Neural progenitor cell (in vitro differentiated cells): ENCODE measurements at regions not wholly inside any gene's neighbourhood (a gene's known extent, or its start where the extent isn't known, plus 50 kb on each side); places are given as distances from the start of the nearest gene placed in this dataset.

Experiments
- DNase-seq: peaks from one replicate; pipeline ENCODE4 v3.0.0-alpha.2; 2016; ENCODE audit warnings: low spot score
- H2AFZ ChIP-seq: fragments of 200-600 bp; sonication (generic); replicated peaks from 2 replicates; pipeline ENCODE4 v1.6.1; 2016; ENCODE audit warnings: antibody characterized with exemption
- H3F3A ChIP-seq: fragments of 200-600 bp; sonication (generic); 2 replicates; pipeline ENCODE4 v1.6.1; 2016; ENCODE audit warnings: antibody characterized with exemption, low read depth
- H3K27ac ChIP-seq: fragments of 200-600 bp; sonication (generic); 2 replicates; pipeline ENCODE4 v1.5.1; 2016; ENCODE audit warnings: mild to moderate bottlenecking
- H3K27me3 ChIP-seq: fragments of 200-600 bp; sonication (generic); 2 replicates; pipeline ENCODE4 v1.6.1; 2016; ENCODE audit warnings: mild to moderate bottlenecking, moderate library complexity
- H3K36me3 ChIP-seq: fragments of 200-600 bp; sonication (generic); 2 replicates; pipeline ENCODE4 v1.5.1; 2016
- H3K4me1 ChIP-seq: fragments of 200-600 bp; sonication (generic); 2 replicates; pipeline ENCODE4 v1.6.1; 2016; ENCODE audit warnings: mixed run types
- H3K4me2 ChIP-seq: fragments of 200-600 bp; sonication (generic); 2 replicates; pipeline ENCODE4 v1.6.1; 2016
- H3K4me3 ChIP-seq: fragments of 200-600 bp; sonication (generic); 2 replicates; pipeline ENCODE4 v1.5.1; 2016
- H3K79me2 ChIP-seq: fragments of 200-600 bp; sonication (generic); 2 replicates; pipeline ENCODE4 v1.6.1; 2016; ENCODE audit warnings: low read depth
- H3K9ac ChIP-seq: fragments of 200-600 bp; sonication (generic); 2 replicates; pipeline ENCODE4 v1.6.1; 2016
- H3K9me3 ChIP-seq: fragments of 200-600 bp; sonication (generic); 2 replicates; pipeline ENCODE4 v1.5.1; 2016; ENCODE audit warnings: low read depth
- H4K20me1 ChIP-seq: fragments of 200-600 bp; sonication (generic); 2 replicates; pipeline ENCODE4 v1.6.1; 2016; ENCODE audit warnings: low read depth
- H3K27ac Mint-ChIP-seq: 3 replicates; pipeline ENCODE4 v1.8.0; 2021; ENCODE audit warnings: mixed read lengths
- H3K27me3 Mint-ChIP-seq: 2 replicates; pipeline ENCODE4 v1.8.0; 2022; ENCODE audit warnings: low read depth, mild to moderate bottlenecking, inconsistent platforms, moderate library complexity, mixed read lengths; ENCODE audit not compliant: insufficient read depth
- H3K36me3 Mint-ChIP-seq: 3 replicates; pipeline ENCODE4 v1.8.0; 2021; ENCODE audit warnings: mixed read lengths
- H3K4me1 Mint-ChIP-seq: 3 replicates; pipeline ENCODE4 v1.8.0; 2021; ENCODE audit warnings: mixed read lengths
- H3K4me3 Mint-ChIP-seq: 3 replicates; pipeline ENCODE4 v1.8.0; 2021; ENCODE audit warnings: mild to moderate bottlenecking, moderate library complexity, mixed read lengths
- H3K9me3 Mint-ChIP-seq: 3 replicates; pipeline ENCODE4 v1.8.0; 2020; ENCODE audit warnings: mixed read lengths
- CTCF ChIP-seq: fragments of 200-600 bp; sonication (generic); IDR thresholded peaks from 2 replicates; pipeline ENCODE4 v1.5.1; 2017; ENCODE audit warnings: antibody characterized with exemption, mild to moderate bottlenecking
- EZH2 ChIP-seq: fragments of 200-600 bp; sonication (generic); IDR thresholded peaks from 2 replicates; pipeline ENCODE4 v1.6.1; 2017; ENCODE audit warnings: antibody characterized with exemption, mild to moderate bottlenecking, moderate library complexity
- EZH2phosphoT487 ChIP-seq: fragments of 200-600 bp; sonication (generic); IDR thresholded peaks from 2 replicates; pipeline ENCODE4 v1.6.1; 2017; ENCODE audit warnings: antibody characterized with exemption

DNA sequence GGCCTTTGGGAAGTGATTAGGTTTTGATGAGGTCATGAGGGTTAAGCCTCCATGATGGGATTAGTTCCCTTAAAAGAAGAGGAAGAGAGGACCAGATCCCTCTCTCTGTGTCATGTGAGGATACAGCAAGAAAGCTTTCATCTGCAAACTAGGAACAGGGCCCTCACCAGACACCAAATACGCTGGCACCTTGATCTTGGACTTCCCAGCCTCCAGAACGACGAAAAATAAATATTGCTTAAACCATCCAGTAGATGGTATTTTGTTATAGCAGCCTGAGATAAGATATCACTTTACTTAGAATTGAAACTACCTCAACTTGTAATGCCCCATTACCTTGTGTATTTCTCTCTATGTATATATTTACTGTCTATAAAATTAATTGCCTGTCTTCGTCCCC is 65.4 kb upstream of the NNAT start:
- no peaks in the 10 kb centered on the region for H3K27me3 ChIP-seq
- H3K9me3 ChIP-seq = no peaks in the 10 kb centered on the region
- no peak overlapping the region for H2AFZ ChIP-seq
- no peaks in the 10 kb centered on the region for H3K36me3 ChIP-seq
- Mint-ChIP-seq H3K9me3 (peaks cover 44% of the 10 kb centered on the region), H3K4me1 (no peaks in the 10 kb centered on the region), H3K27me3 (peaks cover 14% of the 10 kb centered on the region), H3K4me3 (no peak overlapping the region), H3K27ac (no peak overlapping the region), H3K36me3 (no peaks in the 10 kb centered on the region)
- no peak overlapping the region for H3K9ac ChIP-seq
- no peak overlapping the region for H3K27ac ChIP-seq
- H4K20me1 ChIP-seq = no peaks in the 10 kb centered on the region
- no peak for DNase-seq
- TF ChIP-seq CTCF (no peak), EZH2 (no peak), EZH2phosphoT487 (no peak)
- no peak overlapping the region for H3K4me2 ChIP-seq
- H3K79me2 ChIP-seq = no peaks in the 10 kb centered on the region
- H3K4me3 ChIP-seq = no peak overlapping the region
- H3F3A ChIP-seq = no peaks in the 10 kb centered on the region
- H3K4me1 ChIP-seq = no peaks in the 10 kb centered on the region

DNA sequence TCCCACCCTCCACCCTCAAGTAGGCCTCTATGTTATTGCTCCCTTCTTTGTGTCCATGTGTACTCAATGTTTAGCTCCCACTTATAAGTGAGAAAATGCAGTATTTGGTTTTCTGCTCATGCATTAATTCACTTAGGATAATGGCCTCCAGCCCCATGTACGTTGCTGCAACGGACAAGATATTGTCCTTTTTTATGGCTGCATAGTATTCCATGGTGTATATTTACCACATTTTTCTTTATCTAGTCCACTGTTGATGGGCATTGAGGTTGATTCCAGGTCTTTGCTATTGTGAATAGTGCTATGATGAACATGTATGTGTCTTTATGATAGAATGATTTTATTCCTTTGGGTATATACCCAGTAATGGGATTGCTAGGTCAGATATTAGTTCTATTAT is 64.1 kb upstream of the NNAT start:
- no peak overlapping the region for H3K27ac ChIP-seq
- H2AFZ ChIP-seq = no peak overlapping the region
- no peak overlapping the region for H3K27ac Mint-ChIP-seq
- no peak overlapping the region for H3K4me3 Mint-ChIP-seq
- no peak overlapping the region for H3K9ac ChIP-seq
- no peaks in the 10 kb centered on the region for H3K36me3 Mint-ChIP-seq
- H3F3A ChIP-seq = no peaks in the 10 kb centered on the region
- H3K4me1 Mint-ChIP-seq = no peaks in the 10 kb centered on the region
- no peaks in the 10 kb centered on the region for H4K20me1 ChIP-seq
- H3K79me2 ChIP-seq = no peaks in the 10 kb centered on the region
- DNase-seq = no peak
- H3K9me3 ChIP-seq = no peaks in the 10 kb centered on the region
- H3K9me3 Mint-ChIP-seq = peaks cover 44% of the 10 kb centered on the region
- TF ChIP-seq CTCF = no peak
- no peak for TF ChIP-seq EZH2phosphoT487
- TF ChIP-seq EZH2 = no peak
- H3K36me3 ChIP-seq = no peaks in the 10 kb centered on the region
- no peaks in the 10 kb centered on the region for H3K4me1 ChIP-seq
- H3K27me3 ChIP-seq = no peaks in the 10 kb centered on the region
- H3K4me2 ChIP-seq = no peak overlapping the region
- peaks cover 16% of the 10 kb centered on the region for H3K27me3 Mint-ChIP-seq
- H3K4me3 ChIP-seq = no peak overlapping the region

GRCh38 chr20:37457921-37458320 is 63.1 kb upstream of the NNAT start:
- Histone ChIP-seq H4K20me1 (no peaks in the 10 kb centered on the region), H3K9ac (no peak overlapping the region), H3K36me3 (no peaks in the 10 kb centered on the region), H3K79me2 (no peaks in the 10 kb centered on the region), H3K4me3 (no peak overlapping the region), H3K4me1 (no peaks in the 10 kb centered on the region), H3K4me2 (no peak overlapping the region), H3K27me3 (no peaks in the 10 kb centered on the region), H3K27ac (no peak overlapping the region), H3F3A (no peaks in the 10 kb centered on the region), H3K9me3 (no peaks in the 10 kb centered on the region), H2AFZ (no peak overlapping the region)
- H3K36me3 Mint-ChIP-seq = no peaks in the 10 kb centered on the region
- peaks cover 44% of the 10 kb centered on the region for H3K9me3 Mint-ChIP-seq
- DNase-seq = no peak
- H3K27me3 Mint-ChIP-seq = peaks cover 14% of the 10 kb centered on the region
- no peaks in the 10 kb centered on the region for H3K4me1 Mint-ChIP-seq
- TF ChIP-seq EZH2 (no peak), EZH2phosphoT487 (no peak), CTCF (no peak)
- no peak overlapping the region for H3K4me3 Mint-ChIP-seq
- no peak overlapping the region for H3K27ac Mint-ChIP-seq

GRCh38 chr20:37458761-37459160 is 62.3 kb upstream of the NNAT start:
- no peak for DNase-seq
- no peaks in the 10 kb centered on the region for H3F3A ChIP-seq
- H3K4me1 ChIP-seq = no peaks in the 10 kb centered on the region
- no peaks in the 10 kb centered on the region for H3K4me1 Mint-ChIP-seq
- no peak overlapping the region for H3K4me3 Mint-ChIP-seq
- no peaks in the 10 kb centered on the region for H3K27me3 ChIP-seq
- H3K79me2 ChIP-seq = no peaks in the 10 kb centered on the region
- H3K9ac ChIP-seq = no peak overlapping the region
- no peaks in the 10 kb centered on the region for H4K20me1 ChIP-seq
- H3K27ac ChIP-seq = no peak overlapping the region
- H3K36me3 Mint-ChIP-seq = no peaks in the 10 kb centered on the region
- peaks cover 9% of the 10 kb centered on the region for H3K27me3 Mint-ChIP-seq
- H2AFZ ChIP-seq = no peak overlapping the region
- TF ChIP-seq EZH2phosphoT487 = no peak
- TF ChIP-seq CTCF = no peak
- TF ChIP-seq EZH2 = no peak
- no peaks in the 10 kb centered on the region for H3K36me3 ChIP-seq
- H3K9me3 Mint-ChIP-seq = peaks cover 44% of the 10 kb centered on the region
- H3K4me2 ChIP-seq = no peak overlapping the region
- H3K27ac Mint-ChIP-seq = no peak overlapping the region
- H3K4me3 ChIP-seq = no peak overlapping the region
- no peaks in the 10 kb centered on the region for H3K9me3 ChIP-seq
